LNCAP (cell line): ENCODE measurements at regions not wholly inside any gene's neighbourhood (a gene's known extent, or its start where the extent isn't known, plus 50 kb on each side); places are given as distances from the start of the nearest gene placed in this dataset.

Source experiments
- CTCF ChIP-seq: fragments of 450-650 bp; IDR thresholded peaks from 2 replicates; pipeline ENCODE4 v1.5.1; 2017; ENCODE audit warnings: mild to moderate bottlenecking

- TF ChIP-seq CTCF, result no peak
Observed at GRCh38 chr1:30226648-30227047, 496.7 kb downstream of the MATN1 start.

- no peak for TF ChIP-seq CTCF
Observed at GRCh38 chr1:30225357-30225756, 498.0 kb downstream of the MATN1 start.

GRCh38 chr1:30219675-30220074, 503.7 kb downstream of the MATN1 start:
- TF ChIP-seq CTCF, result no peak

- TF ChIP-seq CTCF, result no peak
Observed at GRCh38 chr1:30218438-30218837, 504.9 kb downstream of the MATN1 start.

- no peak for TF ChIP-seq CTCF
Observed at GRCh38 chr1:30216602-30217001, 506.8 kb downstream of the MATN1 start.

- TF ChIP-seq CTCF, result no peak
Observed at GRCh38 chr1:30213936-30214335, 509.4 kb downstream of the MATN1 start.

- TF ChIP-seq CTCF, result no peak
Observed at GRCh38 chr1:30201015-30201414, 522.4 kb downstream of the MATN1 start.

- no peak for TF ChIP-seq CTCF
Observed at GRCh38 chr1:30200161-30200560, 523.2 kb downstream of the MATN1 start.
